A673 (cell line): ENCODE measurements at regions not wholly inside any gene's neighbourhood (a gene's known extent, or its start where the extent isn't known, plus 50 kb on each side); places are given as distances from the start of the nearest gene placed in this dataset.

Experiments used
- BruUV-seq: library from RNA; stranded (reverse); fragments of 400-500 nt; replicated peaks from 2 replicates; lab custom pipeline; 2021; lab: Mats Ljungman, UMichigan
- CTCF ChIA-PET: fragments of 300-600 bp; sonication (Branson Sonifier 250); formaldehyde crosslinking; loops from one replicate; lab custom pipeline; 2022; ENCODE audit warnings: antibody characterized with exemption; lab: Charles Lee
- POLR2A ChIA-PET: fragments of 300-600 bp; sonication (Branson Sonifier 250); formaldehyde crosslinking; loops from one replicate; lab custom pipeline; 2022; ENCODE audit warnings: antibody characterized with exemption; ENCODE audit not compliant: low non-redundant PET; lab: Charles Lee
- DNase-seq: peaks from one replicate; pipeline ENCODE4 v3.0.0-alpha.2; 2015; ENCODE audit warnings: low spot score
- H3K27ac ChIP-seq: fragments of 200-600 bp; sonication (generic); 2 replicates; pipeline ENCODE4 v1.5.1; 2016; ENCODE audit warnings: mixed run types, low read depth, mild to moderate bottlenecking, mixed read lengths, antibody characterized with exemption, low read length; ENCODE audit not compliant: poor library complexity, severe bottlenecking
- H3K27me3 ChIP-seq: fragments of 200-600 bp; sonication (generic); replicated peaks from 2 replicates; pipeline ENCODE4 v1.6.1; 2017; ENCODE audit warnings: mixed run types, low read depth, mild to moderate bottlenecking, mixed read lengths, antibody characterized with exemption, low read length; ENCODE audit not compliant: insufficient read depth, poor library complexity
- H3K36me3 ChIP-seq: fragments of 200-600 bp; sonication (generic); 2 replicates; pipeline ENCODE4 v1.6.1; 2016; ENCODE audit warnings: mixed run types, mild to moderate bottlenecking, mixed read lengths, antibody characterized with exemption, low read length; ENCODE audit not compliant: insufficient read depth, poor library complexity, severe bottlenecking
- H3K4me1 ChIP-seq: fragments of 200-600 bp; sonication (generic); 2 replicates; pipeline ENCODE4 v1.6.1; 2017; ENCODE audit warnings: mixed run types, mild to moderate bottlenecking, mixed read lengths, antibody characterized with exemption, low read length; ENCODE audit not compliant: insufficient read depth, poor library complexity, severe bottlenecking
- H3K4me3 ChIP-seq: fragments of 200-600 bp; sonication (generic); 2 replicates; pipeline ENCODE4 v1.5.1; 2016; ENCODE audit warnings: low read depth, mixed run types, mild to moderate bottlenecking, mixed read lengths, low read length; ENCODE audit not compliant: poor library complexity, severe bottlenecking
- H3K9me3 ChIP-seq: fragments of 200-600 bp; sonication (generic); 2 replicates; pipeline ENCODE4 v1.6.1; 2016; ENCODE audit warnings: mixed run types, low read depth, mild to moderate bottlenecking, mixed read lengths, antibody characterized with exemption, low read length; ENCODE audit not compliant: poor library complexity, severe bottlenecking
- CTCF ChIP-seq: fragments of 300-800, 200-600 bp; sonication (generic); conservative IDR thresholded peaks from 2 replicates; pipeline ENCODE4 v1.5.1; 2017; ENCODE audit warnings: low read depth, mild to moderate bottlenecking, antibody characterized with exemption, low read length, moderate library complexity, mixed read lengths
- EZH2 ChIP-seq: fragments of 200-600 bp; sonication (generic); IDR thresholded peaks from 2 replicates; pipeline ENCODE4 v1.6.1; 2017; ENCODE audit warnings: borderline replicate concordance, low read depth, mild to moderate bottlenecking, mixed read lengths, antibody characterized with exemption, low read length; ENCODE audit not compliant: poor library complexity, severe bottlenecking
- intact Hi-C: fragments of 100-400 bp; cut with micrococcal nuclease; formaldehyde crosslinking; loops from one replicate; pipeline ENCODE4 v1.10.0; 2022; ENCODE audit not compliant: unreplicated experiment

DNA sequence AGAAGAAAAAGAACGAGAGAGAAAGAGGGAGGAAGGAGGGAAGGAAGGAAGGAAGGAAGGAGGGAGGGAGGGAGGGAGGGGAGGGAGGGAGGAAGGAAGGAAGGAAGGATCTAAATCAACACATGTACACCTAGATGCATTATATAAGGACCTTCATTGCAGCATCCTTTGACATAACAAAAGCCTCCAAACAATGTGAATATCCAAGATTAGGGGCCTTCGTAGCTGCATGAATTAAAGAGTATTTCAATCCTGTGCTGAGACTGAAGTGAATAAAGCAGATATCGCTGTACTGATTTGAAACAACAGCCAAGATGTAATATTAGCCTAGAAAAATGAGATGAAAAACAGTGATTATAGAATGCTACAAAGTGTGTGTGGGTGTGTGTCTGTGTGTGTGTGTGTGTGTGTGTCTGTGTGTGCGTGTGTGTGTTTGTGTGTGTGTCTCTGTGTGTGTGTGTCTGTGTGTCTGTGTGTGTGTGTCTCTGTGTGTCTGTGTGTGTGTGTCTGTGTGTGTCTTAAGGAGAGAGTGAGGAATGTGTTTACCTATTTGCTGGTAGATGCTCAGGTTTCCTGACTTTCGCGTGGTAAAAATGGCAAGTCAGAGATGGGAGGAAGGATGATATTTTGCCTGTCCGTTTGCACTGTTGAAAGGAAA, 129.0 kb upstream of the PTPN1 start:
- BruUV-seq = TSS peak; percentile 59
- Histone ChIP-seq H3K9me3 (no peaks in the 10 kb centered on the region), H3K27ac (peak overlapping the region; percentile 86), H3K36me3 (no peaks in the 10 kb centered on the region), H3K4me3 (no peak overlapping the region), H3K27me3 (no peaks in the 10 kb centered on the region), H3K4me1 (peaks cover 51% of the 10 kb centered on the region)
- peak; percentile 46 for DNase-seq
- TF ChIP-seq EZH2 = no peak
- ChIA-PET POLR2A (no interaction called here), CTCF (no interaction called here)
- intact Hi-C loops = no loop called here

DNA sequence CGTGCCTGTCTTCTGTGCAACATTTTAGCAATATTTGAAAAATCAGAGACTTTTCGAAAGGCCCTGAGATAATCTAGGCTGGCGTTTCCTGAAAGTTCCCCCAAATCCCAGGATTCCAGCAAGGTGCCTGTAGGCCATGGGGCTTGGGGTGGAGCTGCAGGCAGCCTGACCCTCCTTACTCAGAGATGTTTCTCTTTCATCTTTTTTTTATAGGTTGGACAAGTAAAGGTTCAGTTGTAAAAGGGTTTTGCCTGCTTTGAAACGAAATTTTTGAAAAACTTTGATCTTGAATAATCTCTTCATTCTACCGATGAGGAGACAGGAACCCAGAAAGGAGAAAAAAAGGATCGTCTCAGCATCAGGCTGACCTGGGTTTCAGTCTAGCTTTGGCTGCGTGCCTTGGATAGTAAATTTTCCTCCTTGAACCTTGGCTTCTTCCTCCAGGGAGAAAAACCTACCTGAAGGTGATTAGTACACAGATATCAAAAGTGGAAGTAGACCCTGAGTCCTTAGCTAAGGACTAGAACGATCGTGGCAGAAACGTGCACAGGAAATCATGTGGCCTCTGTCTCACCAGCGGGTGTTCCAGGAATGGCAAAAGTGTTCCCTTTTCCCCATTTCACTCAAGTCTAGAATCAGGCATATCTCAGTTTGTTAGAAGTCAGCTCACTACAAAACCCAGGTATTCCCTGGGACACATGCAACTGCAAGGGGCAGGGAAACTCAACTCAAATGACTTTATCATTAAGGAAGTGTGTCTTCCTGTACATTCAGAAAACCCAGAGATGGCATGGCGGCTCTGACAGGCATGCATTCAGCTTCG, 128.2 kb upstream of the PTPN1 start:
- Histone ChIP-seq H3K27ac (peak overlapping the region; percentile 86), H3K36me3 (no peaks in the 10 kb centered on the region), H3K4me1 (peaks cover 45% of the 10 kb centered on the region), H3K4me3 (no peak overlapping the region), H3K27me3 (no peaks in the 10 kb centered on the region), H3K9me3 (no peaks in the 10 kb centered on the region)
- DNase-seq = no peak
- TF ChIP-seq CTCF = no peak
- TF ChIP-seq EZH2 = no peak
- ChIA-PET POLR2A (no interaction called here), CTCF (no interaction called here)
- no TSS peak for BruUV-seq
- intact Hi-C loops = no loop called here

GRCh38 chr20:50385733-50386640, 124.2 kb upstream of the PTPN1 start:
- Histone ChIP-seq H3K36me3 (no peaks in the 10 kb centered on the region), H3K4me3 (no peak overlapping the region), H3K9me3 (no peaks in the 10 kb centered on the region), H3K27ac (no peak overlapping the region), H3K27me3 (no peaks in the 10 kb centered on the region), H3K4me1 (peaks cover 14% of the 10 kb centered on the region)
- intact Hi-C loops = no loop called here
- CTCF ChIA-PET = no interaction called here
- no peak for DNase-seq
- no TSS peak for BruUV-seq
- POLR2A ChIA-PET = no interaction called here
- TF ChIP-seq EZH2 = no peak
- TF ChIP-seq CTCF = no peak
